HUES64 (cell line): ENCODE measurements at regions not wholly inside any gene's neighbourhood (a gene's known extent, or its start where the extent isn't known, plus 50 kb on each side); places are given as distances from the start of the nearest gene placed in this dataset.
"Not testable (repeated sequence)": the region's sequence is repeated elsewhere in the genome, so short reads cannot be mapped to it uniquely, and the experiment has no call there.

Experiments used
- H3K27ac ChIP-seq: 2 replicates; pipeline ENCODE4 v1.7.0; 2013; ENCODE audit warnings: low read depth, low read length, inconsistent platforms
- H3K27me3 ChIP-seq: 2 replicates; pipeline ENCODE4 v1.6.1; 2013; ENCODE audit warnings: mild to moderate bottlenecking, low read length; ENCODE audit not compliant: insufficient read depth
- H3K36me3 ChIP-seq: 2 replicates; pipeline ENCODE4 v1.6.1; 2013; ENCODE audit warnings: mild to moderate bottlenecking, low read length; ENCODE audit not compliant: insufficient read depth
- H3K4me1 ChIP-seq: 2 replicates; pipeline ENCODE4 v1.6.1; 2013; ENCODE audit warnings: mild to moderate bottlenecking, low read length, moderate library complexity; ENCODE audit not compliant: insufficient read depth
- H3K4me3 ChIP-seq: 2 replicates; pipeline ENCODE4 v1.5.1; 2013; ENCODE audit warnings: mild to moderate bottlenecking, low read length, moderate library complexity
- H3K9ac ChIP-seq: 2 replicates; pipeline ENCODE4 v1.6.1; 2013; ENCODE audit warnings: mild to moderate bottlenecking, low read depth, low read length
- H3K9me3 ChIP-seq: 2 replicates; pipeline ENCODE4 v1.6.1; 2013; ENCODE audit warnings: low read depth, low read length; ENCODE audit not compliant: insufficient read depth
- WGBS: fragments of 150-250, 120-280 bp; methylation state at CpG from one replicate; pipeline ENCODE4 v1.1.7; 2013; ENCODE audit warnings: missing lambda C conversion rate; 5-methylcytosine and 5-hydroxymethylcytosine counted together

- Histone ChIP-seq H3K4me3 (no peak overlapping the region), H3K36me3 (no peaks in the 10 kb centered on the region), H3K9me3 (no peaks in the 10 kb centered on the region), H3K9ac (peak overlapping the region; percentile 14; the same call in 1 of the 2 replicates), H3K4me1 (peaks cover 32% of the 10 kb centered on the region), H3K27me3 (no peaks in the 10 kb centered on the region), H3K27ac (peak overlapping the region; percentile 62)
- WGBS: 78% methylated on average over 10 of the region's 10 CpGs
Observed at GRCh38 chr5:125484742-125485641, 738.6 kb upstream of the ZNF608 start.

- 91% methylated on average over 3 of the region's 3 CpGs for WGBS
- no peak overlapping the region; the same call in 1 of the 2 replicates for H3K9ac ChIP-seq
- no peaks in the 10 kb centered on the region for H3K9me3 ChIP-seq
- H3K36me3 ChIP-seq: no peaks in the 10 kb centered on the region
- H3K4me3 ChIP-seq: no peak overlapping the region
- peaks cover 33% of the 10 kb centered on the region for H3K4me1 ChIP-seq
- peak overlapping the region; percentile 62 for H3K27ac ChIP-seq
- H3K27me3 ChIP-seq: no peaks in the 10 kb centered on the region
Observed at GRCh38 chr5:125485771-125486170, 739.3 kb upstream of the ZNF608 start.

GRCh38 chr5:125486634-125487033, 740.2 kb upstream of the ZNF608 start:
- H3K4me3 ChIP-seq: no peak overlapping the region
- H3K9me3 ChIP-seq: no peaks in the 10 kb centered on the region
- no peaks in the 10 kb centered on the region for H3K27me3 ChIP-seq
- H3K27ac ChIP-seq: no peak overlapping the region
- WGBS: 83% methylated on average over 1 of the region's 2 CpGs
- H3K36me3 ChIP-seq: no peaks in the 10 kb centered on the region
- H3K9ac ChIP-seq: no peak overlapping the region
- peaks cover 42% of the 10 kb centered on the region for H3K4me1 ChIP-seq

- Histone ChIP-seq H3K27me3 (no peaks in the 10 kb centered on the region), H3K4me3 (no peak overlapping the region), H3K27ac (no peak overlapping the region), H3K9me3 (no peaks in the 10 kb centered on the region), H3K9ac (no peak overlapping the region), H3K36me3 (no peaks in the 10 kb centered on the region), H3K4me1 (peaks cover 48% of the 10 kb centered on the region)
- WGBS: 94% methylated on average over 3 of the region's 3 CpGs
Observed at GRCh38 chr5:125487231-125487630, 740.8 kb upstream of the ZNF608 start.

GRCh38 chr5:125487652-125488051, 741.2 kb upstream of the ZNF608 start:
- not testable (repeated sequence) for H3K36me3 ChIP-seq, H3K9ac ChIP-seq, H3K9me3 ChIP-seq, H3K27ac ChIP-seq, H3K4me3 ChIP-seq, H3K27me3 ChIP-seq
- WGBS: 100% methylated on average over 2 of the region's 4 CpGs
- H3K4me1 ChIP-seq: peaks cover 51% of the 10 kb centered on the region

- no peak overlapping the region for H3K4me3 ChIP-seq
- H3K4me1 ChIP-seq: peaks cover 50% of the 10 kb centered on the region
- H3K36me3 ChIP-seq: no peaks in the 10 kb centered on the region
- H3K9me3 ChIP-seq: no peaks in the 10 kb centered on the region
- no peak overlapping the region for H3K9ac ChIP-seq
- no peak overlapping the region for H3K27ac ChIP-seq
- WGBS: 100% methylated on average over 2 of the region's 2 CpGs
- no peaks in the 10 kb centered on the region for H3K27me3 ChIP-seq
Observed at GRCh38 chr5:125489146-125489545, 742.7 kb upstream of the ZNF608 start.

- no peaks in the 10 kb centered on the region for H3K36me3 ChIP-seq
- WGBS: 8% methylated on average over 2 of the region's 3 CpGs
- H3K4me1 ChIP-seq: peaks cover 32% of the 10 kb centered on the region
- no peaks in the 10 kb centered on the region for H3K27me3 ChIP-seq
- no peak overlapping the region for H3K27ac ChIP-seq
- H3K9me3 ChIP-seq: no peaks in the 10 kb centered on the region
- H3K9ac ChIP-seq: no peak overlapping the region
- no peak overlapping the region for H3K4me3 ChIP-seq
Observed at GRCh38 chr5:125491986-125492492, 745.6 kb upstream of the ZNF608 start.

GRCh38 chr5:125492977-125493376, 746.5 kb upstream of the ZNF608 start:
- Histone ChIP-seq H3K36me3 (no peaks in the 10 kb centered on the region), H3K9me3 (no peaks in the 10 kb centered on the region), H3K9ac (no peak overlapping the region), H3K27ac (no peak overlapping the region), H3K4me1 (peaks cover 30% of the 10 kb centered on the region), H3K4me3 (no peak overlapping the region), H3K27me3 (no peaks in the 10 kb centered on the region)
- 98% methylated on average over 2 of the region's 2 CpGs for WGBS

GRCh38 chr5:125496393-125496792, 750.0 kb upstream of the ZNF608 start:
- no peaks in the 10 kb centered on the region for H3K9me3 ChIP-seq
- H3K36me3 ChIP-seq: no peaks in the 10 kb centered on the region
- H3K27ac ChIP-seq: no peak overlapping the region
- peaks cover 32% of the 10 kb centered on the region for H3K4me1 ChIP-seq
- H3K4me3 ChIP-seq: no peak overlapping the region
- H3K27me3 ChIP-seq: no peaks in the 10 kb centered on the region
- H3K9ac ChIP-seq: no peak overlapping the region

GRCh38 chr5:125497651-125498050, 751.2 kb upstream of the ZNF608 start:
- no CpG with 5 or more reads among the region's 2 CpGs for WGBS
- no peaks in the 10 kb centered on the region for H3K36me3 ChIP-seq
- peaks cover 21% of the 10 kb centered on the region for H3K4me1 ChIP-seq
- H3K9me3 ChIP-seq: no peaks in the 10 kb centered on the region
- no peak overlapping the region for H3K9ac ChIP-seq
- no peaks in the 10 kb centered on the region for H3K27me3 ChIP-seq
- H3K27ac ChIP-seq: no peak overlapping the region
- no peak overlapping the region for H3K4me3 ChIP-seq

- WGBS: 94% methylated on average over 2 of the region's 2 CpGs
- no peaks in the 10 kb centered on the region for H3K36me3 ChIP-seq
- H3K27me3 ChIP-seq: no peaks in the 10 kb centered on the region
- no peak overlapping the region for H3K27ac ChIP-seq
- no peak overlapping the region for H3K9ac ChIP-seq
- no peak overlapping the region for H3K4me3 ChIP-seq
- peaks cover 21% of the 10 kb centered on the region for H3K4me1 ChIP-seq
- no peaks in the 10 kb centered on the region for H3K9me3 ChIP-seq
Observed at GRCh38 chr5:125499636-125500332, 753.3 kb upstream of the ZNF608 start.
